Activated CD4-positive, alpha-beta T cell treated with anti-CD3 and anti-CD28 coated beads for 36 hours (primary cell): ENCODE measurements at regions not wholly inside any gene's neighbourhood (a gene's known extent, or its start where the extent isn't known, plus 50 kb on each side); places are given as distances from the start of the nearest gene placed in this dataset.

Experiments
- ATAC-seq: fragments of 200-7000 bp; cut with Tn5 transposase; one replicate; pipeline ENCODE4 v1.10.0; 2021; ENCODE audit warnings: mild to moderate bottlenecking, moderate library complexity
- CTCF ChIA-PET: fragments of 350-600 bp; sonication (Branson Sonifier 250); formaldehyde crosslinking; loops from one replicate; lab custom pipeline; 2021; ENCODE audit warnings: antibody characterized with exemption; lab: Charles Lee
- POLR2A ChIA-PET: fragments of 350-600 bp; sonication (Branson Sonifier 250); formaldehyde crosslinking; loops from one replicate; lab custom pipeline; 2021; ENCODE audit warnings: antibody characterized with exemption, inconsistent platforms; lab: Charles Lee
- DNase-seq: peaks from one replicate; pipeline ENCODE4 v3.0.0-alpha.2; 2020
- H3K27ac Mint-ChIP-seq: one replicate; pipeline ENCODE4 v1.8.0; 2021; ENCODE audit warnings: mixed read lengths
- H3K27me3 Mint-ChIP-seq: one replicate; pipeline ENCODE4 v1.8.0; 2021; ENCODE audit warnings: mixed read lengths
- H3K36me3 Mint-ChIP-seq: one replicate; pipeline ENCODE4 v1.8.0; 2021; ENCODE audit warnings: low read depth, mixed read lengths
- H3K4me1 Mint-ChIP-seq: one replicate; pipeline ENCODE4 v1.8.0; 2021; ENCODE audit warnings: mixed read lengths
- H3K4me3 Mint-ChIP-seq: one replicate; pipeline ENCODE4 v1.8.0; 2021; ENCODE audit warnings: mild to moderate bottlenecking, moderate library complexity, mixed read lengths
- H3K9me3 Mint-ChIP-seq: one replicate; pipeline ENCODE4 v1.8.0; 2021; ENCODE audit warnings: low read depth, mixed read lengths
- intact Hi-C, 2 experiments: fragments of 100-400 bp; cut with DNase I in 1 of 2; cut with micrococcal nuclease in 1 of 2; formaldehyde crosslinking; loops; one replicate each; pipeline versions ENCODE4 v1.14.2 to v1.15.1; 2022 to 2024; cut with DNase I, micrococcal nuclease

- DNase-seq (no peak), ATAC-seq (no peak)
- no peaks in the 10 kb centered on the region for H3K27me3 Mint-ChIP-seq
- ChIA-PET CTCF (no interaction called here), POLR2A (no interaction called here)
- H3K4me1 Mint-ChIP-seq = no peaks in the 10 kb centered on the region
- intact Hi-C loops = no loop called here
- H3K9me3 Mint-ChIP-seq = no peaks in the 10 kb centered on the region
- H3K27ac Mint-ChIP-seq = no peak overlapping the region
- no peak overlapping the region for H3K4me3 Mint-ChIP-seq
- no peaks in the 10 kb centered on the region for H3K36me3 Mint-ChIP-seq
Observed at GRCh38 chr5:160922311-160922710, 70.3 kb upstream of the ATP10B start.

GRCh38 chr5:160921423-160922285, 69.6 kb upstream of the ATP10B start:
- no peak overlapping the region for H3K4me3 Mint-ChIP-seq
- H3K36me3 Mint-ChIP-seq = no peaks in the 10 kb centered on the region
- DNase-seq = no peak
- no peaks in the 10 kb centered on the region for H3K27me3 Mint-ChIP-seq
- CTCF ChIA-PET = no interaction called here
- POLR2A ChIA-PET = no interaction called here
- no peaks in the 10 kb centered on the region for H3K4me1 Mint-ChIP-seq
- no peaks in the 10 kb centered on the region for H3K9me3 Mint-ChIP-seq
- ATAC-seq = no peak
- intact Hi-C loops = no loop called here
- H3K27ac Mint-ChIP-seq = no peak overlapping the region

GRCh38 chr5:160919626-160920025, 67.6 kb upstream of the ATP10B start:
- DNase-seq (no peak), ATAC-seq (no peak)
- H3K9me3 Mint-ChIP-seq = no peaks in the 10 kb centered on the region
- no peak overlapping the region for H3K4me3 Mint-ChIP-seq
- peaks cover 2% of the 10 kb centered on the region for H3K27me3 Mint-ChIP-seq
- ChIA-PET CTCF (no interaction called here), POLR2A (no interaction called here)
- H3K27ac Mint-ChIP-seq = no peak overlapping the region
- H3K36me3 Mint-ChIP-seq = no peaks in the 10 kb centered on the region
- intact Hi-C loops = no loop called here
- no peaks in the 10 kb centered on the region for H3K4me1 Mint-ChIP-seq

GRCh38 chr5:160918386-160918785, 66.4 kb upstream of the ATP10B start:
- Mint-ChIP-seq H3K27me3 (peaks cover 2% of the 10 kb centered on the region), H3K4me3 (no peak overlapping the region), H3K27ac (no peak overlapping the region), H3K4me1 (no peaks in the 10 kb centered on the region), H3K9me3 (no peaks in the 10 kb centered on the region), H3K36me3 (no peaks in the 10 kb centered on the region)
- ChIA-PET CTCF (no interaction called here), POLR2A (no interaction called here)
- intact Hi-C loops = no loop called here
- ATAC-seq = no peak
- DNase-seq = no peak

GRCh38 chr5:160906090-160906489, 54.1 kb upstream of the ATP10B start:
- intact Hi-C loops = no loop called here
- H3K9me3 Mint-ChIP-seq = no peaks in the 10 kb centered on the region
- H3K4me3 Mint-ChIP-seq = no peak overlapping the region
- CTCF ChIA-PET = no interaction called here
- DNase-seq (no peak), ATAC-seq (no peak)
- POLR2A ChIA-PET = no interaction called here
- peaks cover 4% of the 10 kb centered on the region for H3K27me3 Mint-ChIP-seq
- no peaks in the 10 kb centered on the region for H3K4me1 Mint-ChIP-seq
- H3K36me3 Mint-ChIP-seq = no peaks in the 10 kb centered on the region
- H3K27ac Mint-ChIP-seq = no peak overlapping the region

- intact Hi-C loops = no loop called here
- H3K9me3 Mint-ChIP-seq = no peaks in the 10 kb centered on the region
- no peak overlapping the region for H3K4me3 Mint-ChIP-seq
- ChIA-PET CTCF (no interaction called here), POLR2A (no interaction called here)
- ATAC-seq (no peak), DNase-seq (no peak)
- H3K27ac Mint-ChIP-seq = no peak overlapping the region
- H3K36me3 Mint-ChIP-seq = no peaks in the 10 kb centered on the region
- H3K27me3 Mint-ChIP-seq = peaks cover 4% of the 10 kb centered on the region
- H3K4me1 Mint-ChIP-seq = no peaks in the 10 kb centered on the region
Observed at GRCh38 chr5:160905285-160905684, 53.3 kb upstream of the ATP10B start.

GRCh38 chr5:160904591-160904990, 52.6 kb upstream of the ATP10B start:
- Mint-ChIP-seq H3K4me1 (no peaks in the 10 kb centered on the region), H3K27ac (no peak overlapping the region), H3K9me3 (no peaks in the 10 kb centered on the region), H3K4me3 (no peak overlapping the region), H3K36me3 (no peaks in the 10 kb centered on the region), H3K27me3 (peaks cover 4% of the 10 kb centered on the region)
- no peak for DNase-seq
- intact Hi-C loops = no loop called here
- no peak for ATAC-seq
- ChIA-PET POLR2A (no interaction called here), CTCF (interaction anchor here (1.1 kb wide), 1 partner anchor 397 kb away, joined by 3 read pairs; no protein-coding TSS in a partner anchor)

- no peaks in the 10 kb centered on the region for H3K4me1 Mint-ChIP-seq
- H3K27me3 Mint-ChIP-seq = peaks cover 4% of the 10 kb centered on the region
- H3K9me3 Mint-ChIP-seq = no peaks in the 10 kb centered on the region
- POLR2A ChIA-PET = no interaction called here
- no peak for DNase-seq
- no peak for ATAC-seq
- CTCF ChIA-PET = interaction anchor here (1.1 kb wide), 1 partner anchor 396 kb away, joined by 3 read pairs; no protein-coding TSS in a partner anchor
- H3K4me3 Mint-ChIP-seq = no peak overlapping the region
- H3K36me3 Mint-ChIP-seq = no peaks in the 10 kb centered on the region
- H3K27ac Mint-ChIP-seq = no peak overlapping the region
- intact Hi-C loops = no loop called here
Observed at GRCh38 chr5:160903551-160903950, 51.5 kb upstream of the ATP10B start.

- ATAC-seq (no peak), DNase-seq (no peak)
- ChIA-PET CTCF (no interaction called here), POLR2A (no interaction called here)
- H3K27ac Mint-ChIP-seq = no peak overlapping the region
- intact Hi-C loops = no loop called here
- no peaks in the 10 kb centered on the region for H3K9me3 Mint-ChIP-seq
- H3K36me3 Mint-ChIP-seq = no peaks in the 10 kb centered on the region
- H3K27me3 Mint-ChIP-seq = peaks cover 4% of the 10 kb centered on the region
- H3K4me3 Mint-ChIP-seq = no peak overlapping the region
- H3K4me1 Mint-ChIP-seq = no peaks in the 10 kb centered on the region
Observed at GRCh38 chr5:160903076-160903475, 51.1 kb upstream of the ATP10B start.
